H9 (cell line): ENCODE measurements at regions not wholly inside any gene's neighbourhood (a gene's known extent, or its start where the extent isn't known, plus 50 kb on each side); places are given as distances from the start of the nearest gene placed in this dataset.

Source experiments
- DNase-seq: peaks from one replicate; pipeline ENCODE4 v3.0.0-alpha.2; 2017
- H2AFZ ChIP-seq: one replicate; pipeline ENCODE4 v1.6.1; 2013; ENCODE audit warnings: mild to moderate bottlenecking, low read length, control low read depth, moderate library complexity
- H2AK5ac ChIP-seq: 2 replicates; pipeline ENCODE4 v1.6.1; 2013; ENCODE audit warnings: low read length, control low read depth, mixed read lengths; ENCODE audit not compliant: insufficient read length
- H2BK120ac ChIP-seq: one replicate; pipeline ENCODE4 v1.6.1; 2013; ENCODE audit warnings: low read depth, mild to moderate bottlenecking, low read length, control low read depth, inconsistent platforms; ENCODE audit not compliant: poor library complexity, severe bottlenecking
- H2BK12ac ChIP-seq: 2 replicates; pipeline ENCODE4 v1.6.1; 2013; ENCODE audit warnings: low read length, control low read depth, mixed read lengths, low read depth; ENCODE audit not compliant: insufficient read length
- H2BK15ac ChIP-seq: 2 replicates; pipeline ENCODE4 v1.6.1; 2013; ENCODE audit warnings: low read depth, low read length, control low read depth
- H2BK20ac ChIP-seq: one replicate; pipeline ENCODE4 v1.6.1; 2013; ENCODE audit warnings: low read depth, mild to moderate bottlenecking, low read length, control low read depth, inconsistent platforms; ENCODE audit not compliant: poor library complexity, severe bottlenecking
- H2BK5ac ChIP-seq: 2 replicates; pipeline ENCODE4 v1.6.1; 2013; ENCODE audit warnings: low read length, control low read depth, mixed read lengths; ENCODE audit not compliant: insufficient read length
- H3K14ac ChIP-seq: 2 replicates; pipeline ENCODE4 v1.6.1; 2013; ENCODE audit warnings: low read length, control low read depth; ENCODE audit not compliant: insufficient read depth
- H3K18ac ChIP-seq: 2 replicates; pipeline ENCODE4 v1.6.1; 2013; ENCODE audit warnings: low read depth, mild to moderate bottlenecking, mixed read lengths, low read length, control low read depth; ENCODE audit not compliant: insufficient read length
- H3K23ac ChIP-seq: 2 replicates; pipeline ENCODE4 v1.6.1; 2013; ENCODE audit warnings: low read length, control low read depth, mixed read lengths, low read depth; ENCODE audit not compliant: insufficient read length
- H3K23me2 ChIP-seq: 2 replicates; pipeline ENCODE4 v1.6.1; 2013; ENCODE audit warnings: low read depth, mild to moderate bottlenecking, mixed read lengths, low read length, control low read depth; ENCODE audit not compliant: insufficient read length, poor library complexity, severe bottlenecking
- H3K27ac ChIP-seq: 2 replicates; pipeline ENCODE4 v1.5.1; 2013; ENCODE audit warnings: low read length, control low read depth, mixed read lengths, low read depth; ENCODE audit not compliant: insufficient read length
- H3K27me3 ChIP-seq: 2 replicates; pipeline ENCODE4 v1.6.1; 2013; ENCODE audit warnings: low read length, control low read depth, inconsistent platforms; ENCODE audit not compliant: insufficient read depth
- H3K4ac ChIP-seq: 2 replicates; pipeline ENCODE4 v1.6.1; 2013; ENCODE audit warnings: low read depth, mild to moderate bottlenecking, control low read depth, inconsistent platforms, low read length, moderate library complexity
- H3K4me1 ChIP-seq: 2 replicates; pipeline ENCODE4 v1.6.1; 2013; ENCODE audit warnings: low read length, control low read depth, inconsistent platforms; ENCODE audit not compliant: insufficient read depth
- H3K4me2 ChIP-seq: 2 replicates; pipeline ENCODE4 v1.6.1; 2013; ENCODE audit warnings: low read length, control low read depth, mixed read lengths; ENCODE audit not compliant: insufficient read length, insufficient read depth
- H3K56ac ChIP-seq: 2 replicates; pipeline ENCODE4 v1.6.1; 2013; ENCODE audit warnings: low read depth, mild to moderate bottlenecking, mixed read lengths, low read length, control low read depth; ENCODE audit not compliant: insufficient read length
- H3K79me1 ChIP-seq: 2 replicates; pipeline ENCODE4 v1.6.1; 2013; ENCODE audit warnings: low read depth, mild to moderate bottlenecking, moderate library complexity, low read length, control low read depth, inconsistent platforms; ENCODE audit not compliant: insufficient read depth, poor library complexity, severe bottlenecking
- H3K79me2 ChIP-seq: 2 replicates; pipeline ENCODE4 v1.6.1; 2013; ENCODE audit warnings: low read length, control low read depth, inconsistent platforms; ENCODE audit not compliant: insufficient read depth
- H3K9ac ChIP-seq: 2 replicates; pipeline ENCODE4 v1.6.1; 2013; ENCODE audit warnings: low read length, control low read depth, mixed read lengths; ENCODE audit not compliant: insufficient read length; ENCODE audit errors: extremely low read depth
- H3K9me3 ChIP-seq: one replicate; pipeline ENCODE4 v1.6.1; 2013; ENCODE audit warnings: low read depth, low read length, inconsistent platforms; ENCODE audit not compliant: control insufficient read depth
- H3T11ph ChIP-seq: one replicate; pipeline ENCODE4 v1.6.1; 2013; ENCODE audit warnings: mild to moderate bottlenecking, low read length, control low read depth, inconsistent platforms
- H4K20me1 ChIP-seq: one replicate; pipeline ENCODE4 v1.6.1; 2013; ENCODE audit not compliant: control insufficient read depth, insufficient read length, insufficient read depth
- H4K5ac ChIP-seq: 2 replicates; pipeline ENCODE4 v1.6.1; 2013; ENCODE audit warnings: low read depth, mild to moderate bottlenecking, mixed read lengths, low read length, control low read depth; ENCODE audit not compliant: insufficient read length
- H4K8ac ChIP-seq: replicated peaks from 2 replicates; pipeline ENCODE4 v1.6.1; 2013; ENCODE audit warnings: low read length, control low read depth, mixed read lengths, low read depth; ENCODE audit not compliant: insufficient read length
- H4K91ac ChIP-seq: 2 replicates; pipeline ENCODE4 v1.6.1; 2013; ENCODE audit warnings: low read depth, mild to moderate bottlenecking, moderate library complexity, mixed read lengths, low read length, control low read depth; ENCODE audit not compliant: insufficient read length
- H3K27ac Mint-ChIP-seq, 3 experiments: 2 replicates in 2 of 3; 3 replicates in 1 of 3; pipeline ENCODE4 v1.8.0; 2020 to 2021; ENCODE audit warnings: mixed read lengths in 3 of 3, mild to moderate bottlenecking in 1 of 3, moderate library complexity in 1 of 3
- H3K27me3 Mint-ChIP-seq: 2 replicates; pipeline ENCODE4 v1.8.0; 2021; ENCODE audit warnings: low read depth, mild to moderate bottlenecking, moderate library complexity, mixed read lengths
- H3K36me3 Mint-ChIP-seq, 3 experiments: 2 replicates in 2 of 3; 3 replicates in 1 of 3; pipeline ENCODE4 v1.8.0; 2020 to 2021; ENCODE audit warnings: low read depth in 3 of 3, mixed read lengths in 3 of 3; ENCODE audit not compliant: insufficient read depth in 1 of 3
- H3K4me1 Mint-ChIP-seq, 2 experiments: 2 replicates each; pipeline ENCODE4 v1.8.0; 2020; ENCODE audit warnings: mixed read lengths in 2 of 2
- H3K4me3 Mint-ChIP-seq, 2 experiments: 2 replicates in 1 of 2; 3 replicates in 1 of 2; pipeline ENCODE4 v1.8.0; 2020 to 2021; ENCODE audit warnings: mild to moderate bottlenecking in 2 of 2, mixed read lengths in 2 of 2, moderate library complexity in 1 of 2
- H3K9me3 Mint-ChIP-seq, 2 experiments: 2 replicates in 1 of 2; 3 replicates in 1 of 2; pipeline ENCODE4 v1.8.0; 2020; ENCODE audit warnings: mild to moderate bottlenecking in 2 of 2, mixed read lengths in 2 of 2, moderate library complexity in 1 of 2
- WGBS: extraction: QIAGEN DNeasy Blood & Tissue Kit; methylation state at CpG from one replicate; pipeline ENCODE4 v1.1.7; 2013; ENCODE audit warnings: missing lambda C conversion rate, low lambda C conversion rate, mixed read lengths; ENCODE audit not compliant: insufficient read length; ENCODE audit errors: extremely low coverage; 5-methylcytosine and 5-hydroxymethylcytosine counted together
- TF ChIP-seq, protein P1 (sequence below): fragments of 200-600 bp; sonication (generic); conservative IDR thresholded peaks from 3 replicates; pipeline ENCODE4 v1.8.0; 2021; ENCODE audit warnings: antibody characterized with exemption, mild to moderate bottlenecking

DNA sequence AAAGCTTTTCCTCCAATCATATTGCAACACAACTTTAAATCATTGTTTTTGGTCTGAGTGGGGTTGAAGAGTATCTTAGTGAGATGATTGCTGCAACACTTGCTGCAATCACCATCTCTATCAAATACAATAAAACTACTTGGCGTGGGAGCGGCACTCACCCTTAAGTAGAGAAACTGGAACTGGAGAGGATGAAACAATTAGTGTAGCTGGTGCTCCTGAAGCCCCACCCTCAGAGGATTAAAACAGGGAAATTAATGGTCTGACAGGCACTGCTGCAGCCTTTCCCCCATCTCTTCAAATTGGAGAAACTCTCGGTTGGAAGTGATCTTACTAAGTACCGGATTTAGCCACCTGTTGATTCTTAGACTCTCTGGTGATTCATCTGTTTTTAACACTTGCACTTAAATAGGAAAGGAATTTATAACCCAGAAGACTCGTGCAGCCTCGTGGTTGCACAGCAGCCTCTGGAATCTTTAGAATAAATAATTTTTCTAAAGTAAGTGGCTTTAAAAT lies 80.5 kb upstream of the KIF26B start:
- Histone ChIP-seq H3T11ph (no peak overlapping the region), H4K5ac (no peak overlapping the region), H4K20me1 (no peaks in the 10 kb centered on the region), H3K23me2 (no peaks in the 10 kb centered on the region), H3K27me3 (no peaks in the 10 kb centered on the region), H2BK12ac (no peak overlapping the region), H3K4me2 (no peak overlapping the region), H2AFZ (no peak overlapping the region), H3K4me1 (no peaks in the 10 kb centered on the region), H3K4ac (no peak overlapping the region), H3K23ac (no peak overlapping the region), H3K79me2 (no peaks in the 10 kb centered on the region), H2BK15ac (no peak overlapping the region), H2BK5ac (no peak overlapping the region), H2BK120ac (no peak overlapping the region), H2AK5ac (no peak overlapping the region), H4K91ac (no peak overlapping the region), H3K56ac (no peak overlapping the region), H3K18ac (no peak overlapping the region), H3K14ac (no peak overlapping the region), H3K27ac (no peak overlapping the region), H3K9me3 (no peaks in the 10 kb centered on the region), H2BK20ac (no peak overlapping the region), H3K79me1 (no peaks in the 10 kb centered on the region), H4K8ac (no peak overlapping the region), H3K9ac (no peak overlapping the region)
- Mint-ChIP-seq H3K36me3 (peaks cover 8 to 17% (median 16%) of the 10 kb centered on the region in 3 experiments), H3K9me3 (peaks cover 5 to 10% of the 10 kb centered on the region in 2 experiments; a peak in 4 of 5 replicates), H3K4me3 (no peak overlapping the region), H3K27me3 (no peaks in the 10 kb centered on the region), H3K27ac (no peak overlapping the region), H3K4me1 (peaks cover 5% of the 10 kb centered on the region in 2 experiments)
- TF ChIP-seq, protein P1, sequence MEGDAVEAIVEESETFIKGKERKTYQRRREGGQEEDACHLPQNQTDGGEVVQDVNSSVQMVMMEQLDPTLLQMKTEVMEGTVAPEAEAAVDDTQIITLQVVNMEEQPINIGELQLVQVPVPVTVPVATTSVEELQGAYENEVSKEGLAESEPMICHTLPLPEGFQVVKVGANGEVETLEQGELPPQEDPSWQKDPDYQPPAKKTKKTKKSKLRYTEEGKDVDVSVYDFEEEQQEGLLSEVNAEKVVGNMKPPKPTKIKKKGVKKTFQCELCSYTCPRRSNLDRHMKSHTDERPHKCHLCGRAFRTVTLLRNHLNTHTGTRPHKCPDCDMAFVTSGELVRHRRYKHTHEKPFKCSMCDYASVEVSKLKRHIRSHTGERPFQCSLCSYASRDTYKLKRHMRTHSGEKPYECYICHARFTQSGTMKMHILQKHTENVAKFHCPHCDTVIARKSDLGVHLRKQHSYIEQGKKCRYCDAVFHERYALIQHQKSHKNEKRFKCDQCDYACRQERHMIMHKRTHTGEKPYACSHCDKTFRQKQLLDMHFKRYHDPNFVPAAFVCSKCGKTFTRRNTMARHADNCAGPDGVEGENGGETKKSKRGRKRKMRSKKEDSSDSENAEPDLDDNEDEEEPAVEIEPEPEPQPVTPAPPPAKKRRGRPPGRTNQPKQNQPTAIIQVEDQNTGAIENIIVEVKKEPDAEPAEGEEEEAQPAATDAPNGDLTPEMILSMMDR = no peak
- WGBS = no CpG with 5 or more reads among the region's 6 CpGs
- no peak for DNase-seq
